ENCODE measurements at regions not wholly inside any gene's neighbourhood (a gene's known extent, or its start where the extent isn't known, plus 50 kb on each side); places are given as distances from the start of the nearest gene placed in this dataset.

DNA sequence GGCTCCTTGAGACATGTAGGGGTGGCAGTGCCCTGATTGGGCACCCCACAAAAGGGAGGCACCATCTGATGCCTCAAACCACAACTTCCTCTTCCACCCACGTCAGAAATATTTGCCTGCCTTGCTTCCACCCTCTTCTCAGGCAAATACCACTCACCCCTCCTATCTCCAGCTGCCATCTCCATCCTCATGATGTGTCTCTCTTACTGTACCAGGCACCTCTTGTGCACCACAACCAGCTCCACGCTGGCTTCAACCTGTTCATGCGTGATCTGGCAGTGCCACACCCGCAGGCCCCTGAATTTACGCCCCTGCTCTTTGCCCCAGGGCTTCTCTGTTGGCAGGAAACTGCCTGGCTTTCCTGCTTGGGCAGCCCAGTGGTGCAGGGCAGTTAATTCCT lies 87.8 kb upstream of the HSPA9 start:
- peak overlapping the region; percentile 28 for H3K4me2 ChIP-seq (ENCODE audit: low read length)
- no peak for TF ChIP-seq EZH2phosphoT487 (IDR thresholded peaks at IDR 0.05; ENCODE audit: borderline replicate concordance, low read depth, low read length)
- TF ChIP-seq, protein P1, sequence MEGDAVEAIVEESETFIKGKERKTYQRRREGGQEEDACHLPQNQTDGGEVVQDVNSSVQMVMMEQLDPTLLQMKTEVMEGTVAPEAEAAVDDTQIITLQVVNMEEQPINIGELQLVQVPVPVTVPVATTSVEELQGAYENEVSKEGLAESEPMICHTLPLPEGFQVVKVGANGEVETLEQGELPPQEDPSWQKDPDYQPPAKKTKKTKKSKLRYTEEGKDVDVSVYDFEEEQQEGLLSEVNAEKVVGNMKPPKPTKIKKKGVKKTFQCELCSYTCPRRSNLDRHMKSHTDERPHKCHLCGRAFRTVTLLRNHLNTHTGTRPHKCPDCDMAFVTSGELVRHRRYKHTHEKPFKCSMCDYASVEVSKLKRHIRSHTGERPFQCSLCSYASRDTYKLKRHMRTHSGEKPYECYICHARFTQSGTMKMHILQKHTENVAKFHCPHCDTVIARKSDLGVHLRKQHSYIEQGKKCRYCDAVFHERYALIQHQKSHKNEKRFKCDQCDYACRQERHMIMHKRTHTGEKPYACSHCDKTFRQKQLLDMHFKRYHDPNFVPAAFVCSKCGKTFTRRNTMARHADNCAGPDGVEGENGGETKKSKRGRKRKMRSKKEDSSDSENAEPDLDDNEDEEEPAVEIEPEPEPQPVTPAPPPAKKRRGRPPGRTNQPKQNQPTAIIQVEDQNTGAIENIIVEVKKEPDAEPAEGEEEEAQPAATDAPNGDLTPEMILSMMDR (conservative IDR thresholded peaks at IDR 0.05; ENCODE audit: low read length): no peak
- no peaks in the 10 kb centered on the region for H3K79me2 ChIP-seq (ENCODE audit: insufficient read depth, low read depth, low read length)
- ChIA-PET POLR2A (no interaction called here), CTCF (ENCODE audit: unreplicated experiment) (no interaction called here)
- DNase-seq (ENCODE audit: low spot score): peak; percentile 31
- no TSS peak for BruUV-seq (replicated peaks)
- intact Hi-C loops (cut with micrococcal nuclease; ENCODE audit: unreplicated experiment): no loop called here
- H2AFZ ChIP-seq (ENCODE audit: low read length): no peak overlapping the region
- no peaks in the 10 kb centered on the region for H3K9me2 ChIP-seq (ENCODE audit: insufficient read depth, low read length)
- no peaks in the 10 kb centered on the region for H3K36me3 ChIP-seq (ENCODE audit: insufficient read depth, low read length)
- H3K4me3 ChIP-seq (ENCODE audit: low read depth, low read length, poor library complexity, severe bottlenecking): no peak overlapping the region
- H4K20me1 ChIP-seq (ENCODE audit: insufficient read depth, low read length): no peaks in the 10 kb centered on the region
- H3K27ac ChIP-seq (ENCODE audit: low read depth, low read length, poor library complexity, severe bottlenecking): no peak overlapping the region
- peaks cover 12% of the 10 kb centered on the region for H3K4me1 ChIP-seq (ENCODE audit: insufficient read depth, low read length, poor library complexity, severe bottlenecking)
- no peaks in the 10 kb centered on the region for H3K9me3 ChIP-seq (ENCODE audit: low read length)

DNA sequence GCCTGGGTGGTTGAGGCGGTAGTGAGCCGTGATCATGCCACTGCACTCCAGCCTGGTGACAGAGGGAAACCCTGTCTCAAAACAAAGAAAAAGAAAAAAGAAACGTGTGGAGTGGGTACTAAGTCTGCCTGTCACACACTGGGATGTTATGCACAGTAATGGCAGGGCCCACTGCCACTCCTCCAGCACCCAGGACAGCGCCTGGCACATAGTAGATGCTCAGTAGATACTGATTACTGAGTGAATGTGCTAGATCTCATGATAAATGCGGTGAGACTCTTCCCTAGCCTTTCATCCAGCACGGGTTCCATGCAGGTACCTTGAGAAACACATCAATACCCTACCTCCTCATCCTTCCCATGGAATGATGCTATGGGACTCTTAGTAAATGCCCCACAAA lies 87.4 kb upstream of the HSPA9 start:
- DNase-seq (ENCODE audit: low spot score): no peak
- Histone ChIP-seq H2AFZ (ENCODE audit: low read length) (no peak overlapping the region), H3K9me2 (ENCODE audit: insufficient read depth, low read length) (no peaks in the 10 kb centered on the region), H3K4me1 (ENCODE audit: insufficient read depth, low read length, poor library complexity, severe bottlenecking) (peaks cover 12% of the 10 kb centered on the region), H3K4me2 (ENCODE audit: low read length) (peak overlapping the region; percentile 28), H3K27ac (ENCODE audit: low read depth, low read length, poor library complexity, severe bottlenecking) (no peak overlapping the region), H3K4me3 (ENCODE audit: low read depth, low read length, poor library complexity, severe bottlenecking) (no peak overlapping the region), H4K20me1 (ENCODE audit: insufficient read depth, low read length) (no peaks in the 10 kb centered on the region), H3K36me3 (ENCODE audit: insufficient read depth, low read length) (no peaks in the 10 kb centered on the region), H3K79me2 (ENCODE audit: insufficient read depth, low read depth, low read length) (no peaks in the 10 kb centered on the region), H3K9me3 (ENCODE audit: low read length) (no peaks in the 10 kb centered on the region)
- no TSS peak for BruUV-seq (replicated peaks)
- intact Hi-C loops (cut with micrococcal nuclease; ENCODE audit: unreplicated experiment): no loop called here
- POLR2A ChIA-PET: no interaction called here
- TF ChIP-seq EZH2phosphoT487 (IDR thresholded peaks at IDR 0.05; ENCODE audit: borderline replicate concordance, low read depth, low read length): no peak
- TF ChIP-seq, protein P1 (conservative IDR thresholded peaks at IDR 0.05; ENCODE audit: low read length): no peak
- CTCF ChIA-PET (ENCODE audit: unreplicated experiment): no interaction called here

DNA sequence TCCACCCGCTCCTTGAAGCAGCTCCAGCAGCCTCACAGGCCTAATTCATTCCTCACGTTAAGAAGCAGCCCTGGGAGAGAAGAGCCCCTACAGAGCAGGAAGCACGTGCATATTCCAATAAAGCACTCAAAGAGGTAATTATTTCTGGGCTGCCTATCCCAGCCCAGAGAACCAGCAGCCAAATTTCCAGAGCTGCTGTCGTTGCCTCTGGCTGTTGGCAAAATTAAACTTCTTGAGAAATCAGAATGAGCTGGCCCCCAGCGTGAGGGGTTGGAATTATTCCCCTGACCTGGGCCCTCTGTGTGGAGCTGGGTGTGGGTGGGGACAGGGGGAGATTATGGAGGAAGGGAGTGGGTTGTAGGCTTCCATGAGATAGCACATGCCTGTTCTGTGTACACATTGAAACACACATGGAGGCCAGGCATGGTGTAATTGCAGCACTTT lies 86.8 kb upstream of the HSPA9 start:
- DNase-seq (ENCODE audit: low spot score): no peak
- intact Hi-C loops (cut with micrococcal nuclease; ENCODE audit: unreplicated experiment): no loop called here
- Histone ChIP-seq H3K4me2 (ENCODE audit: low read length) (no peak overlapping the region), H3K4me1 (ENCODE audit: insufficient read depth, low read length, poor library complexity, severe bottlenecking) (peaks cover 12% of the 10 kb centered on the region), H2AFZ (ENCODE audit: low read length) (no peak overlapping the region), H3K36me3 (ENCODE audit: insufficient read depth, low read length) (no peaks in the 10 kb centered on the region), H3K9me2 (ENCODE audit: insufficient read depth, low read length) (no peaks in the 10 kb centered on the region), H3K9me3 (ENCODE audit: low read length) (no peaks in the 10 kb centered on the region), H3K4me3 (ENCODE audit: low read depth, low read length, poor library complexity, severe bottlenecking) (no peak overlapping the region), H3K27ac (ENCODE audit: low read depth, low read length, poor library complexity, severe bottlenecking) (no peak overlapping the region), H4K20me1 (ENCODE audit: insufficient read depth, low read length) (no peaks in the 10 kb centered on the region), H3K79me2 (ENCODE audit: insufficient read depth, low read depth, low read length) (no peaks in the 10 kb centered on the region)
- CTCF ChIA-PET (ENCODE audit: unreplicated experiment): no interaction called here
- TF ChIP-seq, protein P1 (conservative IDR thresholded peaks at IDR 0.05; ENCODE audit: low read length): no peak
- no TSS peak for BruUV-seq (replicated peaks)
- POLR2A ChIA-PET: no interaction called here

Data from OCI-LY7 (cell line).